ENCODE measurements at regions not wholly inside any gene's neighbourhood (a gene's known extent, or its start where the extent isn't known, plus 50 kb on each side); places are given as distances from the start of the nearest gene placed in this dataset.

- Histone ChIP-seq H3K4me1 (ENCODE audit: low read depth) (no peaks in the 10 kb centered on the region), H3K9me3 (peaks cover 5% of the 10 kb centered on the region), H3K36me3 (ENCODE audit: low read depth) (no peaks in the 10 kb centered on the region), H3K4me3 (no peak overlapping the region)
- intact Hi-C loops (cut with DNase I, micrococcal nuclease): no loop called here
- ATAC-seq (no peak), DNase-seq (no peak)
- no peak for TF ChIP-seq CTCF (IDR thresholded peaks at IDR 0.05)
These were observed 124.6 kb downstream of the AXIN2 start for GRCh38 chr17:65436871-65437270.

GRCh38 chr17:65434878-65435277 lies 126.6 kb downstream of the AXIN2 start:
- Histone ChIP-seq H3K9me3 (peaks cover 5% of the 10 kb centered on the region), H3K4me1 (ENCODE audit: low read depth) (no peaks in the 10 kb centered on the region), H3K36me3 (ENCODE audit: low read depth) (no peaks in the 10 kb centered on the region), H3K4me3 (no peak overlapping the region)
- ATAC-seq: no peak
- DNase-seq: no peak
- no peak for TF ChIP-seq CTCF (IDR thresholded peaks at IDR 0.05)
- intact Hi-C loops (cut with DNase I, micrococcal nuclease): no loop called here

- intact Hi-C loops (cut with DNase I, micrococcal nuclease): no loop called here
- no peak for ATAC-seq
- Histone ChIP-seq H3K4me3 (no peak overlapping the region), H3K36me3 (ENCODE audit: low read depth) (no peaks in the 10 kb centered on the region), H3K4me1 (ENCODE audit: low read depth) (no peaks in the 10 kb centered on the region), H3K9me3 (peaks cover 5% of the 10 kb centered on the region)
- no peak for DNase-seq
- TF ChIP-seq CTCF (IDR thresholded peaks at IDR 0.05): no peak
These were observed 127.2 kb downstream of the AXIN2 start for GRCh38 chr17:65434251-65434650.

- ATAC-seq: no peak
- no peak for TF ChIP-seq CTCF (IDR thresholded peaks at IDR 0.05)
- no peak for DNase-seq
- Histone ChIP-seq H3K9me3 (peaks cover 5% of the 10 kb centered on the region), H3K4me1 (ENCODE audit: low read depth) (no peaks in the 10 kb centered on the region), H3K36me3 (ENCODE audit: low read depth) (no peaks in the 10 kb centered on the region), H3K4me3 (no peak overlapping the region)
- intact Hi-C loops (cut with DNase I, micrococcal nuclease): no loop called here
These were observed 127.9 kb downstream of the AXIN2 start for GRCh38 chr17:65433592-65433991.

GRCh38 chr17:65433157-65433556 lies 128.3 kb downstream of the AXIN2 start:
- peaks cover 5% of the 10 kb centered on the region for H3K9me3 ChIP-seq
- intact Hi-C loops (cut with DNase I, micrococcal nuclease): no loop called here
- no peaks in the 10 kb centered on the region for H3K4me1 ChIP-seq (ENCODE audit: low read depth)
- no peak for DNase-seq
- no peak for TF ChIP-seq CTCF (IDR thresholded peaks at IDR 0.05)
- no peak overlapping the region for H3K4me3 ChIP-seq
- ATAC-seq: no peak
- H3K36me3 ChIP-seq (ENCODE audit: low read depth): no peaks in the 10 kb centered on the region

- Histone ChIP-seq H3K4me1 (ENCODE audit: low read depth) (no peaks in the 10 kb centered on the region), H3K36me3 (ENCODE audit: low read depth) (no peaks in the 10 kb centered on the region), H3K4me3 (no peak overlapping the region), H3K9me3 (peaks cover 8% of the 10 kb centered on the region)
- DNase-seq (no peak), ATAC-seq (no peak)
- intact Hi-C loops (cut with DNase I, micrococcal nuclease): no loop called here
- no peak for TF ChIP-seq CTCF (IDR thresholded peaks at IDR 0.05)
These were observed 130.3 kb downstream of the AXIN2 start for GRCh38 chr17:65431116-65431515.

Data from mucosa of descending colon (tissue), 3 donors.